GM19372 (cell line): ENCODE measurements at regions not wholly inside any gene's neighbourhood (a gene's known extent, or its start where the extent isn't known, plus 50 kb on each side); places are given as distances from the start of the nearest gene placed in this dataset.
"Not testable (repeated sequence)": the region's sequence is repeated elsewhere in the genome, so short reads cannot be mapped to it uniquely, and the experiment has no call there.

ENCODE experiments used
- ATAC-seq: cut with Tn5 transposase; IDR thresholded peaks from one replicate; pipeline ENCODE4 v1.9.1; 2021; ENCODE audit warnings: mild to moderate bottlenecking, low read depth, moderate library complexity; ENCODE audit not compliant: unreplicated experiment

DNA sequence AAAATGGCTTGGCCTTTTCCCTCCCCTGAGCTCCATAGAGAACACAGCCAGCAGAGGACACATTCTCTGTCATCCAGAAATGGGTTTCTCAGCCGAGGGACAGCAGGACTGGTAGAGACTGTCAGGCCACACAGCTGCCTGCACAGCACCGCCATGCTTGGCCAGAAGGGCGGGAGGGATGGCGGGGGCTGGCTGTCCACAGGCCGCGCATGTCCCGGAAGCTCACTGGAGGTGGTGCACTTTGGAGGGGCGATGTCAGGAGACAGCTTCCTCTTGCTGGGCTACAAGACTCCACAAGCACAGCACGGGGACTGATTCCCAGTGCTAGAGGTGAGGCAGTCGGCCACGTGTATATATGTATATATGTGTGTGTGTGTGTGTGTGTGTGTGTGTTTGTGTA, 125.3 kb downstream of the GOLGA6L4 start:
- not testable (repeated sequence) for ATAC-seq

DNA sequence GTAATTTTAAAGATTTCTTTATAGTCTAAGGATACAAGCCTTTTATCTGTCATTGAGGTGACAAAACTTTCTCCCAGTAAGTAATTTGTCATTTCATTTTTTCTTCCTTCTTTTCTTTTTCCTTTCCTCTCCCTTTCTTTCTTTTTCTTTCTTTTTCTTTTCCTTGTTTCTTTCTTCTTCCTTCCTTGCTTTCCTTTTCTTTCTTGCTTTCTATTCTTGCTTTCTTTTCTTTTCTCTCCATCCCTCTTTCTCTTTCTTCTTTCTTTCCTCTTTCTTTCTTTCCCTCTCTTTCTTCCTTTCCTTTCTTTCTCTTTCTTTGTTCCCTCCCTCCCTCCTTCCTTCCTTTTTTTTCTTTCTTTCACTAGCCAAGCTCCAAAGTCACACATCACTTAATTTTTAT, 148.8 kb downstream of the GOLGA6L4 start:
- ATAC-seq = not testable (repeated sequence)

DNA sequence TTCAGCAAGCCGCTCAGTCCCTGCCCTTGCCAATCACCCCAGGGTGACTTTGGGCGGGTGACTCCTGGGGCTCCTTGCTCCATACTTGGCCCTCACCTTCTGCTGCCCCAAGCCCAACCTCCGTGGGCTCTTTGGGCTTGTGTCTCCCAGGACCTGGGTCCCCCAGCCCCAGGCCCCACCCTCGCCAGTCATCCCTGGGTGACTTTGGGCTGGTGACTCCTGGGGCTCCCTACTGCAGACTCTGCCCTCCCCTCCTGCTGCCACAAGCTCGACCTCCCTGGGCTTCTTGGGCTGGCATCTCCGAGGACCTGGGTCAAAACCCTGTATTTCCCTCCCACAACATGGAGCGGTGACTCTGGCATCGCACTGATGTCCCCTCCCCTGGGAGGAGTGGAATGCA, 151.5 kb downstream of the GOLGA6L4 start:
- no peak for ATAC-seq

DNA sequence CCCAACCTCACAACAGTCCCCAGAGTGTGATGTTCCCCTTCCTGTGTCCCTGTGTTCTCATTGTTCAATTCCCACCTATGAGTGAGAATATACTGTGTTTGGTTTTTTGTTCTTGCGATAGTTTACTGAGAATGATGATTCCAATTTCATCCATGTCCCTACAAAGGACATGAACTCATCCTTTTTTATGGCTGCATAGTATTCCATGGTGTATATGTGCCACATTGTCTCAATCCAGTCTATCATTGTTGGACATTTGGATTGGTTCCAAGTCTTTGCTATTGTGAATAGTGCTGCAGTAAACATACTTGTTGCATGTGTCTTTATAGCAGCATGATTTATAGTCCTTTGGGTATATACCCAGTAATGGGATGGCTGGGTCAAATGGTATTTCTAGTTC, 152.6 kb downstream of the GOLGA6L4 start:
- not testable (repeated sequence) for ATAC-seq

DNA sequence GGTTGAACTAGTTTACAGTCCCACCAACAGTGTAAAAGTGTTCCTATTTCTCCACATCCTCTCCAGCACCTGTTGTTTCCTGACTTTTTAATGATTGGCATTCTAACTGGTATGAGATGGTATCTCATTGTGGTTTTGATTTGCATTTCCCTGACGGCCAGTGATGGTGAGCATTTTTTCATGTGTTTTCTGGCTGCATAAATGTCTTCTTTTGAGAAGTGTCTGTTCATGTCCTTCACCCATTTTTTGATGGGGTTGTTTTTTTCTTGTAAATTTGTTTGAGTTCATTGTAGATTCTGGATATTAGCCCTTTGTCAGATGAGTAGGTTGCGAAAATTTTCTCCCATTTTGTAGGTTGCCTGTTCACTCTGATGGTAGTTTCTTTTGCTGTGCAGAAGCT, 153.1 kb downstream of the GOLGA6L4 start:
- ATAC-seq = not testable (repeated sequence)

DNA sequence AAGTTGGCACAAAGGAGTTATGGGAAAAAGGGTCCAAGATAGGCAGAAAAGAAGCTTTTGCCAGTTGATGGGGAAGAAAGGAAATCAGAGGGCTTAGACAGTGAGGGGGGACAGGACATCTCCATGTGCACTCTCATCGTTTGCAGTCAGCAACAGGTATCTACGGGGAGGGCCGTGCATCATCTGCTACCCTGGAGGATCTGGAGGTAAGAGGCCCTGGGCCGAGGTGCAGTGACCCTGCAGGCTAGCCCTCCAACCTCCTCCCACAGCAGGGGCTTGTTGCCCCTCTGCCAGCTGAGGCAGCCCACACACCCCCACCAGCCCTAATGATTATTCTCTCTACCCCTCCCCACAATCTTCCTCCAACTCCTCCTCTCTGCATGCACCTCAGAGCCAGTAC, 154.8 kb downstream of the GOLGA6L4 start:
- not testable (repeated sequence) for ATAC-seq

DNA sequence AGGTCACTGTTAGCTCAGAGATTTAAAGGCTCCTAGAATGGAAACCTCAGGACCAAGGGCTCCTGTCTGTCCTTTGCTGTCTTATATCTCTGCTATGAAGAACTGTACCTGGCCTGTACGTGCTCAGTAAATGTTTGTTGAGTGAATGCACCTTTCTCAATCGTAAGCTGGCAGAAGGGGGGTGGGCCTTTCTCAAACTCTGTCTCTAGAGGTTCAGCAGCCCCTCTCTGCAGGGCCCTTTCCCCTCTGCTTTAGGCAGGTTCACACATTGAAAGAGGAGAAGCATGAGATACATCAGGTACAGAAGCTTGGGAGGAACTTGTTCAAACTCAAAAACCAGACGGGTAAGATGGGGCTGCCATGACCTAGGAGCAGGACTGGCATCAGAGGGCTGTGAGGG, 155.6 kb downstream of the GOLGA6L4 start:
- no peak for ATAC-seq

DNA sequence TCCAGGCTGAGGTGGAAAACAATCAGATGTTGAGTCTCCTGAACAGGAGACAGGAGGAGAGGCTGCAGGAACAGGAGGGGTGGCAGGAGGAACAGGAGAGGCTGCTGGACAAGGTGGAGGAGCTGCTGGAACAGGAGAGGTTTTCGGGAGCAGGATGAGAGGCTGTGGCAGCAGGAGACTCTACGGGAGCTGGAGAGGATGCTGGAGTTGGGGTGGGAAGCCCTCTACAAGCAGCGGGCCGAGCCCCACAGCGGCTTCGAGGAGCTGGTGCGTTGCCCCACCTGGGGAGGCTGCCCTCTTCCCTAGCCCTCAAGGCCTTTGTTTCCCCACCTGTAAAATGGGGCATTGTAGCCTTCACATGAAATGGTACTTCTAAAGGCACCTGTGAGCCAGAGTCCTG, 156.4 kb downstream of the GOLGA6L4 start:
- ATAC-seq = not testable (repeated sequence)

DNA sequence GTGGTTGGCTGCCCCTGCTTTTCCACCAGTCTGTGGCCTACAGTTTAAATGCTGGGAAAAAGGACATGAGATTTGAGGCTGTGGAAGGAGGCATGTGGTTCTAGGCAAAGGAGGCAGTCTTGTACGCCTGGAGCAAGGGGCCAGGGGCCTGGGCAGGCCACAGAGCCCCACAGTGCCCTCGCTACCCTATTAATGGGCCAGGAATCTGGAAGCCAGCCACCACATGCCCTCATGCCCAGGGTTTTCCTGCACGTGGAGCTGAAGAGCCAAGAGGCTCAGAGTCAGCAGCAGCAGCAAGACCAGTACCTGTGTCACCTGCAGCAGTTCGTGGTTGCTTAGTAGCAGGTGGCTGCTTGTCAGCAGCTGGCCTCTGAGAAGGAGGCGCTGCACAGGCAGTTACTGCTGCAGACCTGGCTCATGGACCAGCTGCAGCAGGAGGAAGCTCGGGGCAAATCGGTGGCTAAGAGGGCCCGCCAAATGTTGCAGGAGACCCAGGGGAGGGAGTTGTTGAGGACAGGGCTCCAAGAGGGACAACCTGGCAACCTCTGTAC, 157.9 kb downstream of the GOLGA6L4 start:
- ATAC-seq = not testable (repeated sequence)

DNA sequence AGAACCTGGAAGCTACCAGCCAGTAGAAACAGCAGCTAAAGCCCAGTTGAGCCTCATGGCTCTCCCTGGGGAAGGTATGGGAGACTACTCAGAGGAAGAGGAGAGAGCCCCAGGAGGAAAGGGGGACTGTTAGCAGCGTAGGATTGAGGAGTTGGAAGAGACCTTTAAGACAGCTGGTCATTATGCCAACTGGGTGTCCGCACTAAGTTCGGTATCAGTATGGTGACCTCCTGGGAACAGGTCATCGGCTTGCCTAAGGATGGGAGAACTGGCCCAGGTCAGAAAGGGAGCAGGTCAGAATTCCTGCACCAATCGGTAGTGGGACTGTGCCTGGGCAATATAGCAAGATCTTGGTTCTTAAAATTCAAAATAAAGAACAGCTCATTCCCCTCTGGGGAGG, 158.4 kb downstream of the GOLGA6L4 start:
- not testable (repeated sequence) for ATAC-seq

DNA sequence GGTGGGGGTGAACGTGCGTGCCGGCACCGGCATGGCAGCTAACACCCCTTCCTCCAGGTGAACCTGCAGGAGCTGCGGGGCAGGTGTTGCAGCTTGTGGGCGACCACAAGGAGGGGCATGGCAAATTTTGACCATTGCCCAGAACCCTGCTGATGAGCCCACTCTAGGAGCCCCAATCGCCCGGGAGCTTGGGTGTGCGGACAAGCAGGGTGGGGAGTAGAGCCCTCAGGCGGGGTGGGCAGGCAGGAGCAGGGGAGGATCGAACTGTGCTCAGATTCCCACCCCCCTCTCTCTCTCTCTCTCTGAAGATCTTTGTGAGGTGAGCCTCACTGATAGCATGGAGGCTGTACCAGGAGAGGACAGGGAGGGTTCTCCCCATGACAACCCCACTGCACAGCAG, 159.8 kb downstream of the GOLGA6L4 start:
- not testable (repeated sequence) for ATAC-seq

DNA sequence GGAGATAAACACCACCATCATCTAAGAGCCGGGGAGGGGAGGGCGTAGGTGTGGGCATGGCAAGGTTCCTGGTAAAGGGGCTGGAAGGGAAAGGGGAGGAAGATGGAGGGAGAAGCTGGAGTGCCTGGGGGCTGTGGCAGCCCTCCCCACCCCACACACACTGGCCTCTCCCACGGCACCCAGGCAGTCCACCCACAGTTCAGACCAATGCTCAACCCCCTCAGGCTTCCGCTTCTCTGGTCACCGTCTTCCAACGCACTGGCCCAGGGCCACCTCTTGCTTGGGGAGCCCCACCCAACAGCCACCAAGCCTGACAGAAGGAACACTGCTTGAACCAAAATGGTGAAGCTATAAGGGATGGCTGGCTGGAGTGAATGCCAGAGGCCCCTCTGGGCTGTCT, 160.3 kb downstream of the GOLGA6L4 start:
- not testable (repeated sequence) for ATAC-seq

DNA sequence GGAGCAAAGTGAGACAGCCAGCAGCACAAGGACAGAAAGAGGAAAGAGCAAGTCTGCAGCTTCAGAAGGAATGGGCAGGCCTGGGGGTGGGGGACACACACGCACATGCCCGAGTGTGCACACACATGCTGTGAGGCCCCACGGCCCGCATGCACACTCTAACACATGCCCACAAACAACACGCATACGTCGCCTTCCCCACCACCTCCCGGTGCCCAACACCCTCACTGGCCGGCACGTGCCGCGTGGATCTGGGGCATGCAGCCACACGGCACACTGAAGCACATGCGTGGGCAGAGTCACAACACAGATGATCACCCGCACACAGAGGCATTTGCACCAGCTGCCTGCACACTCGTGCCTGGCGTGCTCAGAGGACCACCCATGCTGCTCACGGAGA, 161.5 kb downstream of the GOLGA6L4 start:
- ATAC-seq = not testable (repeated sequence)

DNA sequence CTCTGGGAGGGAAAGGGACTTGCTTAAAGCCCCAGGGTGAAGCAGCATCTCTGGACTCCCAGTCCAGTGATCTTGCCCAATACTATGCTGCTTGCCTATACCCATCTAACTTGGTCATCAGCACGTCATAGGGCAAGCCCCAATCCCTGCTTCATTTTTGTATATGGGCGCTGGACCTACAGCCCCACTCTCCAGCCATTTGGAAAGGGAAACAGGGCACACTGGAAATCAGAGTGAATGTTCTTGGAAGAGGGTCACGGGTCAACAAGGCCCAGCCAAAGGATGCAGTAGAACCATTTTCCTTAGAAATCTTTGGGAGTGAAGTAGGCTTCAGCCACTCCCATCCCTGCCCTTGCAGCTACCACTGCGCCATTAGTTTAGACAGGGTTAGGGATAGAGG, 162.5 kb downstream of the GOLGA6L4 start:
- not testable (repeated sequence) for ATAC-seq

DNA sequence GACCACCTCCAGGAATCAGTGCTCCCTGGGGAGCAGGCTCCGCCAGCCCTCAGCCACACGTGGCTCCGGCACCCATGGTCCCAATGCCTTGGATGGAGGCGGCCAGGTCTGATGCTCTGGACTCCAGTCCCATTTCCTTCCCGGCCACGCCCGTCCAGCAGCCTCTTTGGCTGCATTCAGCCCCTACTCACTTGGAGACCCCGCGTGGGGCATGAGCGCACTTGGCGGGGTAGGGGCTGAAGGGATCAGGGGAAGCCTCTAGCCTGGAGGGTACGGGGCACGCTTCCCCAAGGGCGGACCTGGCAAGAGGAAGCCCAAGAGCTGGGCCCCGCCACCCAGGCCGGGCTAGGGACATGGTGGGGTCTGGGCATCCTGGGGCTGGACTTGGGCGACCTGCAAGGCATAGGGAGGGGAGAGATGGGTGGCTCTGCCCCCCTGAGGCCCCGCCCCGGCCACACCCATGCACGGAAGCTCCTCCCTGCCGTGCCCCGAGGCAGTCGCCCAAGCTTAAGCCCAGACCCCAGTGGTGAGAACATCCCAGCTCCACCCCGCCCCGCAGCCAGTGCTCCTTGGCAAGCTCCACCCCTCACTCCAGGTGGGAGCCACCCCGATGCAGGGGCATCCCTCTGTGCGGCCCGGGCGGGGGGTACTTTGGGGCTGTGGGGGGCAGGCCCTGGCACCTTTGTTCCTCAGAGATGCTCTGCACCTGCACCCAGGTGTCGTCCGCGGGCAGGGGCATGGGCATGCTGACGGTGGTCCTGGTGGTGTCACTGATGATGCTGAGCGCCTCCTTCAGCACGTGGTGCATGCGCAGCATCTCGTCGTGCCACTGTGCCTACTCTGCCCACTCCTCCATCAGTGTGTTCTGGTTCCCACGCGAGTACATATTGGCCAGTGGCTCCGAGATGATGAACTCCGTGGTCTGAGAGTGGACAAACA, 163.5 kb downstream of the GOLGA6L4 start:
- ATAC-seq = no peak

DNA sequence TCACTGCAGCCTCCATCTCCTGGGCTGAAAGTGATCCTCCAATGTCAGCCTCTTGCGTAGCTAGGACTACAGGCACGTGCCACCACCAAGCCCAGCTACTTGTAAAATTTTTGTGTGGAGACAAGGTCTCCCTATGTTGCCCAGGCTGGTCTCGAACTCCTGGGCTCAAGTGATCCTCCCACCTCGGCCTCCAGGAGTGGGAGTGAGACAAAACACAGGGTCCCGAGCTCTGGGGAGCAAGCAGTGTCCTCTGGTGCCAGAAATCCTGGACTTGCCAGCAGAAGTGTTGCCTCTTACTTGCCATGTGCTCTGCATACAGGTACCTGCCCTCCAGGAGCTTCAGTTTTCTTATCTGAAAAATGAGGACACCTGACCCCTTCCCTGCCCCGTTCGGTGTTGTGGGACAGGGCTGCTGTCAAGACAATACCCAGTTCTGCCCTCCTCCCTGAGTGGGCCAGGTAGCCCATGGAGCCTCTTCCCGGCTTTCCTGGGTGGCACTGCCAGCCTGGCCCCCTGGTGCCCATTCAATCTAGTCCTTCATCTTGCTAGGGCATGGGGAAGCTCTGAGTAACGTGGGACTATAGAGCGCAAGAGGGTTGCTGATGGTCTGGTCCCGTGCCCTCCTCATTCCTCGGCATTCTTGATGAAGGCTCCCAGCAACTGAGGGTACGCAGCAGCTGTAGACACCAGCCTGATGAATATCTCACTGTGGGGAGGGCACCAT, 164.6 kb downstream of the GOLGA6L4 start:
- no peak for ATAC-seq

DNA sequence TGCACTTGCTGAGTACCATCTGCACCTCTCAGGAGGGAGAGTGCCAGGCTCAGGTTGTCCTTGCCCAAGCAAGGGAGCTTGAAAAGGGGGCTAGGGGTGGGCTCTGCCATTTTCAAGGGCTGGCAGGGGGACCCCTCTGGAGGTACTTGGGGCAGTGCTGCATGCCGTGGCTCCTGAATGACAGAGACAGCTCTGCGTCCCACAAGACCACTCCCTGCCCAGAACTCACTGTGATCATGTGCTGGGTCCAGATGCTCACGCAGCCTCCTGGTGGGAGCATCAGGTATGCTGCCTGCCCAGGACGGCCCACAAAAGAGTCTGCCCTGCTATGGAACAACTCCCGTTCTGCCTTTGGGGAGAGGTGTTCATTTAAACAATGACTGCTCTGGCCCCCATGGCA, 165.2 kb downstream of the GOLGA6L4 start:
- ATAC-seq = no peak

DNA sequence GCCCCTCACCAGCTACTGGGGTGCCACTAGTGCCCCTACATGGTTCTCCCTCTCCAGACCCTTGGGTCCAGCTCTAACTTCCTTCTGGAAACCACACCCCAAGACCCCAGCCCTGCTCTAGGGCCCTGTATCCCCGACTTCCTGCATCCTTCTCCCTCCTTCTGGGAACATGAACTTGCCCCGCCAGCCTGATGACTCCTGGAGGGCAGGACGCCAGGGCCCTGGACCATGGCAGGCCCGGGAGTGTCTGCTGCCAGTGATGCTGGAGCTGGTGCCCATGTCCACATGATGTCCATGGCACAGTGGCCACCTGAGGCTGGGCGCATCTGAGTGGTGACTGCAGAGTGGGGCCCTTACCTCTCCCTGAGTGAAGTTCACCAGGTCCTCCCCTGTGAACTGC, 165.9 kb downstream of the GOLGA6L4 start:
- not testable (repeated sequence) for ATAC-seq

DNA sequence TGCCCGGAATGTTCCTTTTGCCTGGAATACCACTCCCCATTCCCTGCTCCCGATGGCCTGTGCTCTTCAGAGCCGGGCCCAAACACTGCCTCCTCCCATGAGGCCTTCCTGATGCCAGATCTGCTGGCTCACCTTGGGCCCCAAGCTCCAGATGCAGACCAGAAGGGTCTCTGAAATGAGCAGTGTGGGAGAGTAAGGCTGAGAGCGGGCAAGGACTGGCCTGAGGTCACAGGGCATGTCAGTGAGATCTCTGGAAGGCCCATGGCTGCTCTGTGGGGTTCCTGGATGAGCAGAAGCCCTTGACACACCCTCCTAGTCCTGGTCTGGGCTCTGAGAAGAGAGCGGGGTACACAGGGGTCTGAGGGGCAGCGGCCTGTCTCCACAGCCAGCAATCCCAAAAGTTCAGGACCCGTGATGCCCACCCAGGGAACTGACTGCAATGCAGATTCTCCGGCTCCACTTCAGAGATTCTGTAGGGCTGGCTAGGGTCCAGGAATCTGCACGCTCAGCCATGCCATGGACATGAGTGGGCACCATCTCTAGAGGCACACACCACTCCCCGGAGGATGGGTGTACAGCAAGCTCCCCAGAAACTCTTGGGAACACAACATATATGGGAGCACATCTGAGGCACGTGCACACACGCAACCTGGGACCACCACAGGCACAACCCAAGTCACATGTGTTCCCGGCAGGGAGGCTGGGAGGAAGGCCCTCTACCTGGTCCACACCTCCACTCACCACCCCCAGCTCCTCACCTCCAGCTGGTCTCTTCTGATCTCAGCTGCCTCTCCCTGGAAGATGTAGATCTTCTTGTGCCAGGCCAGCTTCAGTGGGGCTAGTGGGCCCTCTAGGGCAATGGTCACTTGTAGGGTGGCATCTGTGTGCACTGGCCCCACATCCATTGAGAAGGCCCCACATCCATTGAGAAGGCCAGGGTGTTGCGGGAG, 166.6 kb downstream of the GOLGA6L4 start:
- ATAC-seq = not testable (repeated sequence)
